ENCODE measurements at regions not wholly inside any gene's neighbourhood (a gene's known extent, or its start where the extent isn't known, plus 50 kb on each side); places are given as distances from the start of the nearest gene placed in this dataset.
A peak's percentile ranks its signal among the peaks of the same experiment; 100 is the strongest.

- TF ChIP-seq, protein P1, sequence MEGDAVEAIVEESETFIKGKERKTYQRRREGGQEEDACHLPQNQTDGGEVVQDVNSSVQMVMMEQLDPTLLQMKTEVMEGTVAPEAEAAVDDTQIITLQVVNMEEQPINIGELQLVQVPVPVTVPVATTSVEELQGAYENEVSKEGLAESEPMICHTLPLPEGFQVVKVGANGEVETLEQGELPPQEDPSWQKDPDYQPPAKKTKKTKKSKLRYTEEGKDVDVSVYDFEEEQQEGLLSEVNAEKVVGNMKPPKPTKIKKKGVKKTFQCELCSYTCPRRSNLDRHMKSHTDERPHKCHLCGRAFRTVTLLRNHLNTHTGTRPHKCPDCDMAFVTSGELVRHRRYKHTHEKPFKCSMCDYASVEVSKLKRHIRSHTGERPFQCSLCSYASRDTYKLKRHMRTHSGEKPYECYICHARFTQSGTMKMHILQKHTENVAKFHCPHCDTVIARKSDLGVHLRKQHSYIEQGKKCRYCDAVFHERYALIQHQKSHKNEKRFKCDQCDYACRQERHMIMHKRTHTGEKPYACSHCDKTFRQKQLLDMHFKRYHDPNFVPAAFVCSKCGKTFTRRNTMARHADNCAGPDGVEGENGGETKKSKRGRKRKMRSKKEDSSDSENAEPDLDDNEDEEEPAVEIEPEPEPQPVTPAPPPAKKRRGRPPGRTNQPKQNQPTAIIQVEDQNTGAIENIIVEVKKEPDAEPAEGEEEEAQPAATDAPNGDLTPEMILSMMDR (IDR thresholded peaks at IDR 0.05) = peak; percentile 87
- no peak for TF ChIP-seq POLR2AphosphoS5 (IDR thresholded peaks at IDR 0.05; ENCODE audit: low read depth, low read length)
These were observed 1002.3 kb downstream of the KCNJ18 start for GRCh38 chr17:22694362-22695227.

Measured in Panc1 (cell line).